HG02610 (cell line): ENCODE measurements at regions not wholly inside any gene's neighbourhood (a gene's known extent, or its start where the extent isn't known, plus 50 kb on each side); places are given as distances from the start of the nearest gene placed in this dataset.

Experiments
- ATAC-seq: cut with Tn5 transposase; IDR thresholded peaks from one replicate; pipeline ENCODE4 v1.9.1; 2021; ENCODE audit warnings: mild to moderate bottlenecking, moderate library complexity; ENCODE audit not compliant: unreplicated experiment

DNA sequence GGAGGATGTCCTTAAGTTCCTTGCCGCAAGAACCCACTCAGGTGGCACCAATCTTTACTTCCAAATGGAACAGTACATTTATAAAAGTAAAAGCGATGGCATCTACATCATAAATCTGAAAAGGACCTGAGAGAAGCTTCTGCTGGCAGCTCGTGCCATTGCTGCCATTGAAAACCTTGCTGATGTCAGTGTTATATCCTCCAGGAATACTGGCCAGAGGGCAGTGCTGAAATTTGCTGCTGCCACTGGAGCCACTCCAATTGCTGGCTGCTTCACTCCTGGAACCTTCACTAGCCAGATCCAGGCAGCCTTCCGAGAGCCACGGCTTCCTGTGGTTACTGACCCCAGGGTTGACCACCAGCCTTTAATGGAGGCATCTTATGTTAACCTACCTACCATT is 191.7 kb downstream of the TRIM27 start:
- no peak for ATAC-seq

DNA sequence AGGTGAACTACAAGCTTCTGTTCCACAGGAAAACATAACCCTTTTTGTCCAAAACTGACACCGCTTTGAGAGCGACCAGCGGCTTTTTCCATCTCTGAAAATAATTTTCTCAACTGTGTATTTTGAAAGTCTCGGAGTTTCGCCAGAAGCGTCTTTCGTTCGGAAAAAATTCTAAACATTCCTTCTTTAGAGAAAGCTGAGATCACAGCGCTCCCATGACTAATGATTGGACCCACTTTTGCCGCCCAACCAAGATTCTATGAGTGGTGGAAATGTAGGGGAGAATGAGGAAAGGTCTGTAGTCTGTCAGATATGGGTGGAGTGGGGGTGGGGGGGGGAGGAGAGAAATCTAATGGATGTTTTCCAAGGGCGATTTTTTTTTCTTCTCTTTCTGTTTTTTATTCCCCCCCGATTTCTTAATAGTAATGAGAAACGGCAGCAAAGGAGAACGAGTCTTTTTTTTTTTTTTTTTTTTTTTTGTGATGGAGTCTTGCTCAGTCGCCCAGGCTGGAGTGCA is 189.3 kb downstream of the TRIM27 start:
- no peak for ATAC-seq

DNA sequence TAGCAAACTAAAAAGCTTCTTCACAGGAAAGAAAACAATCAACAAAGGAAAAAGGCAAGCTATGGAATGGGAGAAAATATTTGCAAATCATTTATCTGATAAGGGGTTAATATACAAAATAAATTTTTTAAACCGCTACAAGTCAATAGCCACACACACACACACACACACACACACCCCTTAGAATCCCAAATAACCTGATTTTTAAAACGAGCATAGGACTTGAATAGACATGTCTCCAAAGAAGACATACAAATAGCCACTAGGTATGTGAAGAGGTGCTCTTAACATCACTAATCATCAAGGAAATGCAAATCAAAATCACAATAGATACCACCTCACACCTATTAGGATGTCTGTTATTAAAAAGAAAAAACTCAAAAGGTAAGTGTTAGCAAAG is 187.7 kb downstream of the TRIM27 start:
- no peak for ATAC-seq

DNA sequence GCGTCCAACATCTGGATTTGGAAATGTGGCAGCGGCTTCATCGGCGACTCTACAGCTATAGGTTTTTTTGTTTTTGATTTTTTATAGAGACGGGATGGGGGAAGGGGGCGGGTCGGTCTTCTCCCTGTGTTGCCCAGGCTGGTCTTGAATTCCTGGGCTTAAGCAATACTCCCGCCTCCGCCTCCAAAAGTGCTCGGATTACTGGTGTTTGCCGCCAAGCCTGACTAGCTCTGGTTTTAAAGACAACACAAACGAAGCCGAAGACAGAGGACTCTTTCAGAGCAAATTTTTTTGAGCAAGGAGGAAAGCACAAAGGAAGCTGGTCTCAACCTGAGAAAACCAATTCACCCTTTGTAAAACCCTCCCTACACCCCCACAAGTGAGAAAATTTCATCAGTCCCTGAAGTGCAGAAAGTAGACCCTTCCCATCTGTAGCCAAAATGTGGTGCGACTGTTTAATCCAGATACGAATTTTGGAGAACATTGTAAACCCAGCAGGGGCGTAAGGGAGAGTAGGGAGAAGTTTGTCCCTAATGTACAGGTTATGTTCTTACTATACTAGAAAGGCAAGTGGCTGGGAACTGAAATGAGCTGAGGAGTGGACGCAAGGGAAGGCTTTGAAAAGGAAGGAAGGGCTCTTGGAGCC is 185.9 kb downstream of the TRIM27 start:
- ATAC-seq: no peak

DNA sequence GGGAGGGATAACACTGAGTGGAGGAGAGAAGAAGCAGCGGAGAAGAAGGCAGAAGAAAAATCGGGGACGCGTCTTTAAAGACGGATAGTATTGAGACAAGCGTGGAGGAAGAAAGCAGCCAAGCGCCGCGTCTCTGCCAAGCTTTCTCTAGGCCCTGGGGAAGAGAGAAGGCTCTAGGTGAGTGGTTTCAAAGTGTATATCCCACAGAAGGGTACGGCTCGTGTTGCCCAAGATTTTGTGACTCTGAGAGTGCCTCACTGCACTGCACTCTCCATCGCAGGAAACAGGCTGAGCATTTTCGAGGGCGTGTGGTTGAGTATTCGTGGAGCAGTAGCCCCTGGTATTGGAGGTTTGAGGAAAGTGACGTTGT is 185.4 kb downstream of the TRIM27 start:
- no peak for ATAC-seq

DNA sequence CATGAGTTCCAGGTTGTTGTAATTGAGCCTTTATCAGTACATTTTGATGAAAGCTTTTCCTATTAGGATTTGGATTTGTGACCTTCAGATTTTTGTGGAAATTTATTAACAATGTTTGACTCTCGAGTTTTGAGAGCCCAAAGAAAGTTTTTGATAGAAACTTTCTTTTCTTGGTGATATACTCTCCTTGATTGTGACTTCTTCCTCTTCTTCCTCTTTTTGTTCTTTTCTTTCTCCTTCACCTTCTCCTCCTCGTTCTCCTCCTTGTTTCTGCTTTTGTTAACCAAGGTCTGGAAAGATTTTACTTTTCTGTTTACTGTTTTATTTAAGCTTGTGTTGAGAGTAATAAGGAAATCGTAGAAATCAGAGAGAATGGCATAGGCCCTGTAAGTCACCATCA is 182.4 kb downstream of the TRIM27 start:
- ATAC-seq: no peak

DNA sequence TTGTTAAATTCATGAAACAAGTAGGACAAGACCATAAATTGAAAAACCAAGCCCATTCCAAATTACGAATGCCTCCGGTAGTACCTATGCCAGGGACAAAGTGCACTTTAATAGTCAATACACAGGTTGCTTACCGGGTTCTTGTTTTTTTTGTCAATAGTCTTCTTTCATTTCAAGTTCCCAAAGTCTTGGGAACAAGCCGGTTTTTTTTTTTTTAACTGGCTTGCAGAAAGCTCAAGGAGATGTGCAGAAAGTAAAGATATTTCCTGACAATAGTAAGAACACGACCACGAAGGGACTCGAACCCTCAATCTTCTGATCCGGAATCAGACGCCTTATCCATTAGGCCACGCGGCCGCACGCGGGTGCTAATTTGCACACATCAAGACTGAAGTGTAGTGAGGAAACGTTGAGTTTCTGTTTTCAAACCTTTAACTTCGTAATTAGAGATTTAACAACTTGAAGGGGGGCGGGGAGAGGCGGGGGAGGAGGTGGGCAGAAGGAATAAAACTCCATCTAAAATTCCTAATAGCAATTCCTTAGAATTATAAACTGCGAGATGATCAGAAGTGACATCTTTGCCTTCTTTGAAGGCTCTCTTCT is 181.0 kb downstream of the TRIM27 start:
- no peak for ATAC-seq

DNA sequence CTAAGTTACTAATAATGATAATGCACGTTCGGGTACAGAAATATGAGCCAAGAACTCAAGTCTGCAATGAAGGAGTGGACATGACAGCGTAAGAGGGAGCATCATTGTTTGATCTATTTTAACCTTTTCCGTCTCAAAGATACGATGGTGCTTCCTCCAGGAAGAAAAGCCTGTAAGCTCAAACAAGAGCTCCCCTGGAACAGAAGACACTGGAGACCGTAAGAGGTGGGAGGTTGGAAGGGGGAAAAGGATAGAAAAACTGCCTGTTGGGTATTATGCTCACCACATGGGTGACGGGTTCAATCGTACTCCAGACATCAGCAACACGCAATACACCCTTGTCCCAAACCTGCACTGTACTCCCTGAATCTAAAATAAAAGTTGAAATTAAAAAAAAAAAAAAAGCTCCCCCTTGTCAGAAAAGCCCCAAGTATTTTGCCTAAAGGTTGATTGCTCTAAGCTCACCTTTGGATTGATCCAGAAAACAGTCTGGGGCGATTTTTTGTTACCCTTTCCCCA is 180.5 kb downstream of the TRIM27 start:
- ATAC-seq: no peak

DNA sequence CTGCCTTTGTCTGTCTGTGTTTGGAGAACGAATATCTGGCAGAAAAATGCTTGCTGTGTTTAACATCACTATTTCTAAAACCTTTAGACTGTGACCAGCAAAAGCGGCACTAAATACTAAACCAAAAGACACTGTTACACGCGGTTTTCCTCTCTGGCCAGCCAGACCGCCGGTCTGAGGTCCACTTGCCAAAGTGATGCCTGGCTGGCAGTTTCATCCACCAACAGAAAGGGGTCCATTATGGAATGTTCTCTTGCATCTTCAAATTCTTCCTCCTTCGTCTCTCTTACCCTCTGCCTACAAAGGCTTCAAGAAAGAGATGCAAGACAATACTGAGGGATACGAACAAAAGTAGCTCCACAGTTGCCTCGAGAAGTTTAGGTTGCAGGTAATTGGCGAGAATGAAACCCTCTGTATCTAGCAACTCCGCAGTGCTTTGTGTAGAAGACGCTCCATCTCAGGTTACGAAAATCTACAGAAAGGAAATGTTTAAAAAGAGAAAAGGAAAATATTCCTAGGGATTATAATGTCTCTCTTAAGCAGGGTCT is 176.6 kb downstream of the TRIM27 start:
- ATAC-seq: no peak

DNA sequence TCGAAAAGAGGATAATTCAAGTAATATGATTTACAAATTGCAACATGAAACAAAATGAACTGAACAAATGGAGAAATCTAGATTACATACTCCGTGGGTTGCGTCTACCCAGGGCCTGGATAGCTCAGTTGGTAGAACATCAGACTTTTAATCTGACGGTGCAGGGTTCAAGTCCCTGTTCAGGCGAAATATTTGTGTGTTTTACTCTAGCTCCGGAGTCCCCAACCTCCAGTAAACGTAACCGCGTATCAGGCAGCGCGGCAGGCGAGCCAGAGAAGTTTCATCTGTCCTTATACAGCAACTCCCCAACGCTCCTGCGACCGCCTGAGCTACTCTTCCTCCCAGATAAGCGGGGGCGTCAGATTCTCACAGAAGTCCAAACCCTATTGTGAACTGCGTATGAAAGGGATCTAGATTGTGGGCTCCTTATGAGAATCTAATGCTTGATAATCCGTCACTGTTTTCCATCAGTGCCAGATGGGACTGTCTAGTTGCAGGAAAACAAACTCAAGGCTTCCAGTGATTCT is 176.1 kb downstream of the TRIM27 start:
- no peak for ATAC-seq

DNA sequence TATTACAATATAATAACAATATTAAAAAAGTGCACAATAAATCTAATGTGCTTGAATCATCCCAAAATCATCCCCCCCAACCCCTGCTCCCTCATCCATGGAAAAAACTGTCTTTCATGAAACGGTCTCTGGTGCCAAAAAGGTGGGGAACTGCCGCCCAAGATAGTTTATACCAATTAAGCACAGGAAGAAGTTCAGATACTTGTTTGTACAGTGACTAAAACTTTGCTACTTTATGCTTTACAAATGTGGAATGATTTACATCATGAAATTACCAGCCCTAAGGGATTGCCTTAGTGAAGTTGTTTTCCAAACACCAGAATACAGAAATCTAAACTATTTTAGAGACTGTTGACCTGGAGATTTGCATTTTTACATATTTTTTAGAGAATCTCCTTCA is 175.6 kb downstream of the TRIM27 start:
- no peak for ATAC-seq

DNA sequence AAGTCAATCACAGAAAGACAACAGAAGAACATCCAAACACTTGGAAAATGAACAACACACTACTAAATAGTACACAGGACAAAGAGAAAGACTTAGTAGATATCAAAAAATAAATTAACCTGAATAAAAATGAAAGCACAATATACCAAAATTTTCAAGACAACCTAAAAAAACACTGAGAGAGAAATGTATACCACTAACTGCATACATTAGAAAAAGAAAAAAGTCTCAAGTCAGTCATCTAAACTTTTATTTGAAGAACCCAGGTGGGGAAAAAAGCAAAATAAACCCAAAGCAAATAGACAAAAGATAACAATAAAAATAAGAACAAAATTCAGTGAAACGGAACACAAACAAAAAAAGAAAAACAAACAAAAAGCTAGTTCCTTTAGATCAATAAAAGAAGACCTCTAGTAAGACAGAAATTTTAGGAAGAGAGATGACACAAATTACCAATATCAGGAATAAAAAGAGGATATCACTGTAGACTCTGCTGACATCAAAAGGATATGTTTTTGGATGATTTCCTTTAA is 172.8 kb downstream of the TRIM27 start:
- ATAC-seq: no peak

DNA sequence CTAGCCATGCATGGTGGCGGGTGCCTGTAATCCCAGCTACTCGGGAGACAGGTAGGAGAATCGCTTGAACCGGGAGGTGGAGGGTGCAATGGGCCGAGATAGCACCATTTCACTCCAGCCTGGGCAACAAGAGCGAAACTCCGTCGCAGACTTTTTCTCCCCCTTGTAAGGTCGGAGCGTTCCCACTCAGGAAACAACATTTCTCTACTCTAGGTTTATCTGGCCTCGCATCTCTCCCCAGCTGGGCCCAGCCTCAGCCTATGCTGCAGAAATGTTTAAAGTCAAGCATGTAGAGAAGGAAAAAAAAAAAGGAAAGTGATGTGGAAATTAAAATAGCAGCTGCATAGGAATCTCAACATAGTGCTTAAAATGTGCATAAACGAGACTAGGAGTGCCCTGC is 172.3 kb downstream of the TRIM27 start:
- no peak for ATAC-seq

DNA sequence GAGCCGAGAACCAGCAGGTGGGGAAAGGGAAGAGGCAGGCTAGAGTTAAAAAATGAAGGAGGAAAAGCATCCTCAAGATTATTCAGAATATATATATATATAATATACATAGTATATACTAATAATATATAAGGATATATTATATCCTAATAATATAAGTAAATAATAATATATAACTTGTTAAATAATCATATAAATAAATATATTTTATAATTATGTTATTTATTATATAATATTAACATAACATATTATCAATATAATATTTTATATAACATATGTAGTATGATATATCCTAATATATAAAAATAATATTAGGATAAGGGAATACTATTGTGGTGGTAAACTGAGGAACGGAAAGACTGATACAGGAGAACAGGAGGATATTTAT is 171.8 kb downstream of the TRIM27 start:
- ATAC-seq: no peak

DNA sequence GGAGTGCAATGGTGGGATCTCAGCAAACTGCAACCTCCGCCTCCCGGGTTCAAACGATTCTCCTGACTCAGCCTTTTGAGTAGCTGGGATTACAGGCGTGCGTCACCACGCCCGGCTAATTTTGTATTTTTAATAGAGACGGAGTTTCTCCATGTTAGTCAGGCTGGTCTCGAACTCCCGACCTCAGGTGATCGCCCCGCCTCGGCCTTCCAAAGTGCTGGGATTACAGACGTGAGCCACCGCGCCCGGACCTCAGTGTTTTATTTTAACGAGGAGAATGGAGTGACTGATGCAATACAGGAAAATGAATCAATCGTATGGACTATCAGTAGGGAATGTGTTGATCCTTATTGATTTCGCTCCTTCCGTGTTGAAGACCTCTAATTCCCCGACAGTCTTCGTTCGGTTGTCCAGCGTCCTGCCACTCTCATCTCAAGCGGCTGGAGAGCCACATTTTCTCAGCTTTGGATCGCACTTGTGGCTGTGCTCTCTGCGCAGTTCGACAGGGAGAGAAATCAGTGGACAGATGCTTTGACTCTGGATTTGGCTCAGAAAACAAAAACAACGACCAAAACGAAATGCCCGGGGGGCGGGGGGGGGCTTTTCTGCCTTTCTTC is 166.2 kb downstream of the TRIM27 start:
- no peak for ATAC-seq

DNA sequence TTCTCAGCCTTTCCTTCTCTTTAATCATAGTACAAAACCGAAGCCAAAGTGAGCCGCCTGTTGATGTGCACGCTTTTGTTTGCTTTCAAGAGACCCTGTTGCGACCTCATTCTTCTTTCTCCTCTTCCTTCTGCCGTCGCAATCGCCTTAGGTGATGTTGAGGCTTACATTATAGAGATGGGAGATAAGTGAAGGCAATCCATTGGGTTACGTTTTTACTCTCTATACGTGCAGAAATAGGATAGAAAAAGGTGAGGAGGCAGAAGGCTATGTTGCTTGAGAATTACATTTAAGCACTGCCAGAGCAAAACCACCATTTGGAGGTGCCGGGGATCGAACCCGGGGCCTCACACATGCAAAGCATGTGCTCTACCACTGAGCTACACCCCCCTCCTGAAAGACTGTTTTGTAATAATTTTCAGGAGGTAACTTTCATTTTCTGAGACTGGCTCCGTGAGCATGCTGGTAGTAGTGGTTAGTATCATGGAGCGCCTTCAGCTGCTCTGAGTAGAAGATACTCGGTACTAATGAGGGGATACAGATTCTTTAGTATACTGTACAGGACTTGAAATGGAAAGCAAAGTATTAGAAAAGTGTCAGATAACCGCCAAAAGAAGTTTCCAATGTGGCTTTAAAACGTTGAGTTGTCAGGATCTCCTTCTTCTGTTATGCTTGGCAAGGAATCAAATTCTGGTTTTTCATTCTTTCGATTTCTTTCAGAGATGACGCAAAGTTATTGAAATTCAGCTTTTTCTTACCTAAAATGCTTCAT is 165.6 kb downstream of the TRIM27 start:
- no peak for ATAC-seq

DNA sequence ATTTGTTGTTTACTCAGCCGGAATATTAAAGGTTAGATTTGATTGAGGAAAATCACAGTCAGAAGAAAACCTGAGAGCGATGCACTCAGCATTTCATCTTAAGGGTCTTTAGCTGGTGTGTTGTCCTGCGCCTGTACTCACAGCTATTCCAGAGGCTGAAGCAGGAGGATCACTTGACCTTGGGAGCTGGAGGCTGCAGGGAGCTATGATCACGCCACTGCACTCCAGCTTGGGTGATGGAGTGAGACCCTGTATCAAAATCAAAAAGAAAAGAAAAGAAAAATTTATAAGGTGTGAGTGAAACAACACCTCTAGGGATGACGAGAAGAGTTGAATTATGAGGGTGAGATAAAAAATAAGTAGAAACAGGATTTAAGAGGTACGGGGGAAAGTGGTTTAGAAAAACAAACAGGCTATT is 165.0 kb downstream of the TRIM27 start:
- no peak for ATAC-seq

DNA sequence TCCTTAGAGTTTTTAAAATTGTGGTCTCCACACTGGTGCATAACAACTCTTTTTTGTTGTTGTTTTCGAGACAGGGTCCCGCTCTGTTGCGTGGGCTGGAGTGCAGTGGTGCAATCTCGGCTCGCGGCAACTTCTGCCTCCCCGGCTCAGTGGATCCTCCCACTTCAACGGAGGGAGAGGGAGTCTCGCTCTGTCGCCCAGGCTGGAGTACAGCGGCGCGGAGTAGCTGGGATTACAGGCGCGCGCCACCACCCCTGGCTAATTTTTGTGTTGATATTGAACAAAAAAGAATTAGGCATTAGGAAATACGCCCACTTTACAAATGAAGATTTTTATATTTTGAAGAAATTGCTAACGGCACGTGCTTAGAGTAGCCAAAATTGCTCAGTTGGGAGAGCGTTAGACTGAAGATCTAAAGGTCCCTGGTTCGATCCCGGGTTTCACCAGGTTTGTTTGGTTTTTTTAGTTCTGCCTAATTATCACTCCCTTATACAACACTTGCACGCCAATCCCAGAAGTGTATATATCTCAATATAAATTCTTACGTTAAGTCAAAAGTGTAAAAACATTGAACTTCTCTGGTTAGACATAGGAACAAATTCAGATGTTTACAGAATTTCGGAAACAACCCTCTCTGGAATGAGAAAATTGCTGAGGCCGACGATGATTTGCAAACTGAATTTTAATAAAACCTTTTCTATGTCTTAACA is 159.6 kb downstream of the TRIM27 start:
- ATAC-seq: no peak

DNA sequence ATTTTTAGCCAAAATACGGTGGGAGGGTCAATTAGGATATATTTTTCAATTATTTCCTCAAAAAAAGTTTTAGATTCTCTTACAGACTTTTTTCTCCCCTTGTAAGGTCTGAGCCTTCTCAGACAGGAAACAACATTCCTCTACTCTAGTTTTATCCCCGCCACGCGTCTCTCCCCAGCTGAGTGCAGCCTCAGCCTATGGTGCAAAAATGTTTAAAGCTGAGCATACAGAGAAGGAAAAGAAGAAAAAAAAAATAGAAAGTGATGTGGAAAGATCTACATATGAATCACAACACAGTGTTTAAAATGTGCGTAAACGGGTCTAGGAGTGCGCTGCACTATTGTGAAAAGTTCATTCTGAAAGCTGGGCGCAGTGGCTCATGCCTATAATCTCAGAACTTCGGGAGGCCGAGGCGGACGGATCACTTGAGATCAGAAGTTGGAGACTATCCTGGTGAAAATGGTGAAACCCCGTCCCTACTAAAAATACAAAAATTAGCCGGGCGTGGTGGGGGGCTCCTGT is 159.0 kb downstream of the TRIM27 start:
- no peak for ATAC-seq

DNA sequence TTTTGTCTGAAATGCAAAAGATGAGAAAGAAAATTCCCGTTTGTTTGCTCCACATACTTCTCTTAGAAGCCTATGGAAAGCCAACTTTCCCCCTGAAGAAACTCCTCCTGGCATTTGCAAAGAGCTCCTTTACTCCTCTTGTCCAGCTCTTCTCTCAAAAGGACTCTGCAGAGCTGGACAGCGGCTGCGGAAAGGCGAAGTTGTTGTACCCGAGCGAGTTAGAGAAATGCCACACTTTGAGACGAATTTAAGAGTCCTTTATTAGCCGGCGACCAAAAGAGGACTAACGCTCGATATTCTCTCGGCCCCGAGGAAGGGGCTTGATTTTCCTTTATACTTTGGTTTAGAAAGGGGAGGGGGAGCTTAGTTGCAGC is 157.8 kb downstream of the TRIM27 start:
- ATAC-seq: no peak
